ENCODE measurements at regions not wholly inside any gene's neighbourhood (a gene's known extent, or its start where the extent isn't known, plus 50 kb on each side); places are given as distances from the start of the nearest gene placed in this dataset.

GRCh38 chr16:13426736-13427135, 493.2 kb upstream of the ERCC4 start:
- TF ChIP-seq CTCF (IDR thresholded peaks at IDR 0.05 in 2 of 3, conservative IDR thresholded peaks at IDR 0.05 in 1 of 3; ENCODE audit: control insufficient read depth in 2 of 3, extremely low read depth in 1 of 3, insufficient read depth in 1 of 3, low read depth in 3 of 3, low read length in 3 of 3): no peak
- no peak for TF ChIP-seq FOXK2 (IDR thresholded peaks at IDR 0.05)
- no peak for TF ChIP-seq MAX (IDR thresholded peaks at IDR 0.05; ENCODE audit: low read depth, low read length)
- TF ChIP-seq BRCA1 (IDR thresholded peaks at IDR 0.05; ENCODE audit: low read depth, low read length): no peak
